ENCODE measurements at regions not wholly inside any gene's neighbourhood (a gene's known extent, or its start where the extent isn't known, plus 50 kb on each side); places are given as distances from the start of the nearest gene placed in this dataset.

- TF ChIP-seq CTCF (IDR thresholded peaks at IDR 0.05; ENCODE audit: borderline replicate concordance, insufficient read depth, low read depth, low read length) = no peak
- no peak overlapping the region for H3K4me3 ChIP-seq (ENCODE audit: low read depth, low read length)
Measured at GRCh38 chr13:109654341-109655205, 131.8 kb downstream of the IRS2 start.

GRCh38 chr13:109652531-109652930 lies 133.9 kb downstream of the IRS2 start:
- TF ChIP-seq CTCF (IDR thresholded peaks at IDR 0.05; ENCODE audit: borderline replicate concordance, insufficient read depth, low read depth, low read length) = no peak
- H3K4me3 ChIP-seq (ENCODE audit: low read depth, low read length) = no peak overlapping the region

- no peak overlapping the region for H3K4me3 ChIP-seq (ENCODE audit: low read depth, low read length)
- TF ChIP-seq CTCF (IDR thresholded peaks at IDR 0.05; ENCODE audit: borderline replicate concordance, insufficient read depth, low read depth, low read length) = no peak
Measured at GRCh38 chr13:109651854-109652253, 134.5 kb downstream of the IRS2 start.

GRCh38 chr13:109651311-109651710 lies 135.1 kb downstream of the IRS2 start:
- TF ChIP-seq CTCF (IDR thresholded peaks at IDR 0.05; ENCODE audit: borderline replicate concordance, insufficient read depth, low read depth, low read length) = no peak
- no peak overlapping the region for H3K4me3 ChIP-seq (ENCODE audit: low read depth, low read length)

- no peak for TF ChIP-seq CTCF (IDR thresholded peaks at IDR 0.05; ENCODE audit: borderline replicate concordance, insufficient read depth, low read depth, low read length)
- H3K4me3 ChIP-seq (ENCODE audit: low read depth, low read length) = no peak overlapping the region
Measured at GRCh38 chr13:109650861-109651260, 135.5 kb downstream of the IRS2 start.

GRCh38 chr13:109649713-109650112 lies 136.7 kb downstream of the IRS2 start:
- no peak for TF ChIP-seq CTCF (IDR thresholded peaks at IDR 0.05; ENCODE audit: borderline replicate concordance, insufficient read depth, low read depth, low read length)
- H3K4me3 ChIP-seq (ENCODE audit: low read depth, low read length) = no peak overlapping the region

GRCh38 chr13:109647699-109648098 lies 138.7 kb downstream of the IRS2 start:
- H3K4me3 ChIP-seq (ENCODE audit: low read depth, low read length) = no peak overlapping the region
- no peak for TF ChIP-seq CTCF (IDR thresholded peaks at IDR 0.05; ENCODE audit: borderline replicate concordance, insufficient read depth, low read depth, low read length)

Measured in GM12875 (cell line).